ENCODE measurements at regions not wholly inside any gene's neighbourhood (a gene's known extent, or its start where the extent isn't known, plus 50 kb on each side); places are given as distances from the start of the nearest gene placed in this dataset.
"Not testable (repeated sequence)": the region's sequence is repeated elsewhere in the genome, so short reads cannot be mapped to it uniquely, and the experiment has no call there.

DNA sequence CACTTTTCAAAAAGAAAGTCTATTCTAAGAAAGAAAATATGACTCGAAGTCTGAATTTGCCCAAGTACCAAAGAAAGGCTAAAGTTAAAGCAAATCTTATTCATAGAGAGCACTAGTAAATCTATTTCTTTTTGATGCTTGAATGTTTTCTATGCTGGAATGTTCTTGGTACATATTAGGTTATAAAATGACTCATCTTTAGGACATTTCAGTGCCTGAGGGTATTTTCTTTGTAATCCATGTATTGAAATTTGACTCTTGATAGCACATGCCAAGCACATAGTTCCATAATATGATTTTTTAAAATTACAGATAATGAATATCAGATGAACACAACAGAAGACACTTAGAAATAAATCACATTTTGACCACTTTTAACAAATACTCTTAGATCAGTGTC, 232.8 kb downstream of the TRIML1 start:
- no peak overlapping the region for H3K4me3 ChIP-seq (ENCODE audit: low read depth, low read length)

DNA sequence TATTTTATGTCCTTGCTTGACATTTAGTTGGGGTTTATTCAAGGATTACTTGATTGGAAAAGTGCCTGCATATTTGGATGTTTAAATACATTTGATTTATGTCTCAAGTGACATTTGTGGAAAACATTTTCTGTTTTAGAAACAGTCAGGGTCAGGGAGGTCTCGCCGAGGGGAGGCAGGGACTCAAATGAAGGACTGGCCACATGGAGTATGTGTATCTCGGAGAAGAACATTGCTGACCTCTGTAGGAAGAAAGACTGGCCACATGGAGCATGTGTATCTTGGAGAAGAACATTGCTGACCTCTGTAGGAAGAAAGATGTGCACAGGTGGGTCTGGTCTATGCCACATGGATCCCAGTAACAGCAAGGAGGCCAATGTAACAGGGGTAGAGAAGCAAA, 233.6 kb downstream of the TRIML1 start:
- H3K4me3 ChIP-seq (ENCODE audit: low read depth, low read length) = no peak overlapping the region

DNA sequence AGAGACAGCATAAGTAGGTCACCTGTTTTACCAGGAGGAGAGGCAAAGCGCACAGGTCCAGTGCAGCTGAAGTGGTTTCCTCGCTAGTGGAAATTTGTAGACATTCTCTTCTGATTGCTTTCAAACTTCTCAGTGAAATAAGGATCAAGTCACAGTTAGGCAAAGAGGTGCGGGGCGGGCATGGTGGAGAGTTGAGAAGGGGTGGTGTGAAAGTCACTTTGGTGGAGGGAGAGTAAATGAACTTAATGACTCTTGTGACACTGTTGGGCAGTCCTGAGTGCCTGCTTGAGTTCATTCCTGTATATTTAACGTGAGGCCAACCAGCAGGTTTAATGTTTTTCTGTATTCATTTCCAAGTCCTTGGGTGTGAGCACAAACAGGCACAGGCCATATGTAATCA, 235.6 kb downstream of the TRIML1 start:
- H3K4me3 ChIP-seq (ENCODE audit: low read depth, low read length) = no peak overlapping the region

DNA sequence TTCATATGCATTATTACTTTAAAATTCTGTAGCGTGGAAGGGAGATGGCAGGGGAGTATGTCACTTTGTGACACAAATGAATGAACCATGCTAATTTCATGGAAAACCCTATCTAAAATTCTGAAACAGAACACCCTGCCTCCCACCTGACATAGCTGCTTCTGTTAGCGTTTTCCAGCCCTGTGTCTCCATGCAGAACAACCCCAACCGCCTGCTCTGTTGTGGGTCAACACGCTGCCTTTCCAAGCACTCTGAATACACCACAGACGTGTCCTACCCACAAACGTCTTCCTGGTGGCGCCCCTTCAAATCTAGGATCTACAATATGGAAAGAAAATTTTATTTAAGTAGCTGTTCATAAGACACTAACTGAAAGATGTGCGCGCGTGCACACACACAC, 238.6 kb downstream of the TRIML1 start:
- no peak overlapping the region for H3K4me3 ChIP-seq (ENCODE audit: low read depth, low read length)

DNA sequence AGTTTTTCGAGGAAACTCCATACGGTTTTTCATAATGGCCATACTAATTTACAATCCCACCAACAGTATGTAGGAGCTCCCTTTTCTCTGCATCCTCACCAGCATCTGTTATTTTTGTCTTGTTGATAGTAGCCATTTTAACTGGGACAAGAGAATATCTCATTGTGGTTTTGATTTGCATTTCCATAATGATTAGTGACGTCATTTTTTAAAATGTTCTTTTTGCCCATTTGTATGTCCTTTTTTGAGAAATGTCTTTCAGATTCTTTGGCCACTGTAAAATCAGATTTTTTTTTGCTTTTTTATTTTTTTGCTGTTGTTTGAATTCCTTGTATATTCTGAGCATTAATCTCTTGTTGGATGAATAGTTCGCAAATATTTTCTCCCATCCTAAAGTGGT, 243.9 kb downstream of the TRIML1 start:
- H3K4me3 ChIP-seq (ENCODE audit: low read depth, low read length) = no peak overlapping the region

- no peak overlapping the region for H3K4me3 ChIP-seq (ENCODE audit: low read depth, low read length)
Observed at GRCh38 chr4:188387179-188387791, 248.0 kb downstream of the TRIML1 start.

DNA sequence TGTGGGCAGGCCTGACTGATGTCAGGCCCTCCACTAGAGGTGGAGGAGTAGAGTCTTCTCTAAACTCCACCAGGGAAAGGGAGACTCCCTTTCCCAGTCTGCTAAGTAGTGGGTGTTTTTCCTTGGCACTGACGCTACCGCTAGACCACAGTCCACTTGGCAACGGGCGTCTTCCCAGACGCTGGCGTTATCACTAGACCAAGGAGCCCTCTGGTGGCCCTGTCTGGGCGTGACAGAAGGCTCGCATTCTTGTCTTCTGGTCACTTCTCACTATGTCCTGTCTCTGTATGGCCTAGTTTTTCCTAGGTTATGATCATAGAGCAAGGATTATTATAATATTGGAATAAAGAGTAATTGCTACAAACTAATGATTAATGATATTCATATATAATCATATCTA, 252.1 kb downstream of the TRIML1 start:
- not testable (repeated sequence) for H3K4me3 ChIP-seq (ENCODE audit: low read depth, low read length)

DNA sequence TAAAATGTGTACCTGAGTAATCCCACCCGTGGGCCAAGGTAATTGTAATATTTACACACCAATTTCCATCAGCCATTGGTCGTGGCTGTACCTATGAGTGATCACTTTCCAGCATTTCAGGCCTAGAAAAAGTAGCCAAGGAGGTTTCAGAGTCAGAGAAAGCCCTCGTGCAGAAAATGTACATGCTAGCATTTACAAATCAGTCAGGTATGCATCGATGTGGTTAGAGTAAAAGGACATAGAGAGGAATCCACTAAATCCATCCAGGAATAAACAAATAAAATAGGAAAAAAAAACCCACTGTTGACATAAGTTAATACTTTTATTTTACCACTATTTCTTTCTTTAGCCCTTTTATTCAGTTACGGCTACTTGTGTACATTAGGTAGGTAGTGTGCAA, 256.8 kb downstream of the TRIML1 start:
- H3K4me3 ChIP-seq (ENCODE audit: low read depth, low read length) = no peak overlapping the region

GRCh38 chr4:188399834-188400233, 260.6 kb downstream of the TRIML1 start:
- no peak overlapping the region for H3K4me3 ChIP-seq (ENCODE audit: low read depth, low read length)

DNA sequence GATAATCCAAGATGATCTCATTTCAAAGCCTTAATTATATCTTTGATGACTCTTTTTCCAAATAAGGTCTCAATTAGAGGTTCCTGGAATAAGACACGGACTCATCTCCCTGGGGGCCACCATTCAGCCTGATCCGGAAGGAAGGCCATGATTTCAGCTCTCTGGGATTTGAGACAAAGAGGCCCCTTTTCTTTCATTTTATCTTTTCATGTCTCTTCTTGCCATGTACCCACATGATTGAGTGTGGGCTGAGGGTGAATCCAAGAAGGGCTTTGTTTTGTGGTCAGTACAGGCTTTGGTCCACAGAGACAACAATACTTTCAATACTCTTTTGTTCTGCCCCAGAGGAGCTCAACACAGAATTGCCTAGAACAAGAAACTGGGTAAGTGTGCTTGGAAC, 261.2 kb downstream of the TRIML1 start:
- H3K4me3 ChIP-seq (ENCODE audit: low read depth, low read length) = no peak overlapping the region

DNA sequence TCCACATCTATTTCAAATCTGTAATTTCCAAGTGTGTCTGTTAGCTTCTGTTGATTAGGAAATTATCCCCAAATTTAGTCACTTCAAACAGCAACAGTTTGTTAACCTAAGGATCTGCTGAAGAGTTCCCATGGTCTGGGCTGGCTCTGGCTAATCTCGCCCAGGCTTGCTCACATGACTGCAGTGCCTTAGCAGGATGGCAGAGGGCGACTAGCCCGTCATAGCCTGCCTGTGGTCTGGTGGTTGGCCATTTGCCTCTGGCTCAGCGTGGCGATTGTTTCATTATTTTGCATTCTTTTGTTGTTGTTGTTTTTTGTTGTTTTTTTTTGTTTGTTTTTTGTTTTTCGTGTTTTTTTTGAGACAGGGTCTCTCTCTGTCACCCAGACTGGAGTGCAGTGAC, 264.0 kb downstream of the TRIML1 start:
- H3K4me3 ChIP-seq (ENCODE audit: low read depth, low read length) = no peak overlapping the region

DNA sequence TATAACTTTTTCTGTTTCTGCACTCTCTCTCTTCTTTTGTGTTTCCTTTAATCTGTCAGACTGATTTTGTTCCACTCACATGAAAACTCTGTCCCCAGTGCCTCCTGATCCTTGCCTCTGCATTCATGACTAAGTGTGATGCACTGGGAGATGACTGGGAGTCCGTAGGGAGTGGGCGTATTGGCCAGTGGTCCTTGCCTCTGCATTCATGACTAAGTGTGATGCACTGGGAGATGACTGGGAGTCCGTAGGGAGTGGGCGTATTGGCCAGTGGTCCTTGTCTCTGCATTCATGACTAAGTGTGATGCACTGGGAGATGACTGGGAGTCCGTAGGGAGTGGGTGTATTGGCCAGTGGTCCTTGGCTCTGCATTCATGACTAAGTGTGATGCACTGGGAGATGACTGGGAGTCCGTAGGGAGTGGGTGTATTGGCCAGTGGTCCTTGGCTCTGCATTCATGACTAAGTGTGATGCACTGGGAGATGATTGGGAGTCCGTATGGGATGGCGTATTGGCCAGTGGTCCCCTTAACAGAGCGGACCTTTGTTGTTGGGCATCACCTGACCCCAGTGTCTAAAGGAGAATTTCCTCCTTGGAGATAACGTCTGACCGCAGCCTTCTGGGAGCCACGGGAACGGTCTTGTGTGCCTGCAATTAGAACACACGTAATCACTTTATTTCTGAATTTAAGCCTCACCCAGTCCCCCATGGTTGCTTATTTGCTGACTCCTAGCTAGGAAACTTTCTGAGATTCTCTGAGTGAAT, 266.0 kb downstream of the TRIML1 start:
- H3K4me3 ChIP-seq (ENCODE audit: low read depth, low read length) = not testable (repeated sequence)

- H3K4me3 ChIP-seq (ENCODE audit: low read depth, low read length) = no peak overlapping the region
Observed at GRCh38 chr4:188408244-188409030, 269.2 kb downstream of the TRIML1 start.

DNA sequence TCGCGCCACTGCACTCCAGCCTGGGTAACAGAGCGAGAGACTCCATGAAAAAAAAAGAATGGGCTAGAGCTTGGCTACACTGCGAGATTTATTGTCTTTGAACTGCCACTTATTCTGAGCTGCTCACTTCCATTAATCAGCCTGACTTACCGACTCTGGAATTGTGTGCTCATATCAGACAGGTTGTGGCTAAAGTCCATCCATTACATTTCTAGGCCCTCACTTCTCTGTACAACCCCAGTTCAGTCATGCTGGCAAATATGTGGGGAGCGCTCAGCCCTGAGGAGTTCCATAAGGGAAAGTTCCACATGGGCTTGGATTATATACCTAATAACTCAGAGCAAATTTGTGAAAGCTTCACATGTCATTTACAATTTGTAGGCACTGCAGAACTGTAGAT, 270.6 kb downstream of the TRIML1 start:
- no peak overlapping the region for H3K4me3 ChIP-seq (ENCODE audit: low read depth, low read length)

- H3K4me3 ChIP-seq (ENCODE audit: low read depth, low read length) = no peak overlapping the region
Observed at GRCh38 chr4:188411805-188412204, 272.6 kb downstream of the TRIML1 start.

GRCh38 chr4:188412499-188412898, 273.3 kb downstream of the TRIML1 start:
- no peak overlapping the region for H3K4me3 ChIP-seq (ENCODE audit: low read depth, low read length)

- H3K4me3 ChIP-seq (ENCODE audit: low read depth, low read length) = no peak overlapping the region
Observed at GRCh38 chr4:188414441-188414840, 275.2 kb downstream of the TRIML1 start.

DNA sequence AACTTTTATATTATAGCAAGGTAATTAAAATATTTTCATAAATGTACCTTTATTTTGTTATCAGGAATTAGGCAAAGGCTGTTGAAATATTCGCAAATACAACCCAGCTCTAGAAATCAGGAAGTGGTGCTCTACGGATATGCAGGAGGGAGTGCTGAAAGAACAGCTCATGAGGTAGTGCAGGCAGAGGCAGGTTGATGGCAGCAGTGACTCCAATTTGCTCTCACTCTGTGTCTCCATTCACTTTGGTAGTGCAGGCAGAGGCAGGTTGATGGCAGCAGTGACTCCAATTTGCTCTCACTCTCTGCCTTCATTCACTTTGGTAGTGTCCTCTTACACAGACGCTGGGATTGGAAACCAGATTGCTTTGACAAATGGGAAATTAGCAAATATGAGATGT, 277.9 kb downstream of the TRIML1 start:
- H3K4me3 ChIP-seq (ENCODE audit: low read depth, low read length) = no peak overlapping the region

DNA sequence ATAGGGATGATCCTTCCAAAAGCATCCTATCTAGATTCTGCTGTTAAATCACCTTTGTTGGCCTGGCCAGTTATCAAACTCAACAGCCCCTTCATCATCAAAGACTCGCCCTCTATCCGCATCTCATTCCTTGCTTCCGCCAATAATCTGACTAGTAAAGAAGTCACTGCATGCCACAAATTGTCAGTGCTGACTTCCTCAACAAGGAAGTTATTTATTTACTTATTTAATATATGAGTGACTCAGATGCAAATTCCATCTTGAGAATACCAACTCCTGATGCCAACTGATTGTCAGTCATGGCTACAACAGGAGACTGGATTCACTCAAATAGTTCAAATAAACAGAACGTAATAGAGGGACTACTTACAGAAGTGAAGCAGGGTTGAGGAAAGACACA, 283.8 kb downstream of the TRIML1 start:
- H3K4me3 ChIP-seq (ENCODE audit: low read depth, low read length) = no peak overlapping the region

GRCh38 chr4:188428935-188429334, 289.7 kb downstream of the TRIML1 start:
- H3K4me3 ChIP-seq (ENCODE audit: low read depth, low read length) = no peak overlapping the region

- no peak overlapping the region for H3K4me3 ChIP-seq (ENCODE audit: low read depth, low read length)
Observed at GRCh38 chr4:188429965-188430364, 290.7 kb downstream of the TRIML1 start.

DNA sequence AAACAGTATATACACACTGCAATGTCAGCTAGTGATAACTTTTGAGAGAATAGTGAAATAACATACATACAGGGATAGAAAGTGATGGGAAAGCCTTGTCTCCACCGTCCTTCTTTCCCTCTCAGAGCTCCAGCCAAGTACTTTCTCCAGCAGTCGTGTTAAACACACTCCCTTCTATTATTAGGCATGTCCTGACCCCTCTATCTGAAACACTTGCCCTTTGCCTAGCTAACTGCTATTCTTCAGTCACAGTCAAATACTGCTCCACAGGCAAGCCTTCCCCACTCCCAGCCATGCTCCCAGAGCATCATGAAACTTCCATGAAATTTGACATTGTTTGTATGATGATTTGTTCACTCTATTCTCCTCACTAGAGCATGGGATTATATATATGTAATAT, 291.1 kb downstream of the TRIML1 start:
- H3K4me3 ChIP-seq (ENCODE audit: low read depth, low read length) = no peak overlapping the region

All from iPS-11a (cell line).